ENCODE measurements at regions not wholly inside any gene's neighbourhood (a gene's known extent, or its start where the extent isn't known, plus 50 kb on each side); places are given as distances from the start of the nearest gene placed in this dataset.
"Not testable (repeated sequence)": the region's sequence is repeated elsewhere in the genome, so short reads cannot be mapped to it uniquely, and the experiment has no call there.

- no peak for ATAC-seq (replicated peaks)
- H3K4me3 Mint-ChIP-seq, result no peak overlapping the region
- no peak overlapping the region for H3K27ac Mint-ChIP-seq
- H3K36me3 Mint-ChIP-seq (ENCODE audit: low read depth), result no peaks in the 10 kb centered on the region
- H3K4me1 Mint-ChIP-seq, result no peaks in the 10 kb centered on the region
- H3K9me3 Mint-ChIP-seq, result no peaks in the 10 kb centered on the region
- peaks cover 15% of the 10 kb centered on the region for H3K27me3 Mint-ChIP-seq
Observed at GRCh38 chr3:137103739-137104138, 146.0 kb downstream of the IL20RB start.

- Mint-ChIP-seq H3K4me3 (no peak overlapping the region), H3K9me3 (no peaks in the 10 kb centered on the region), H3K27ac (no peak overlapping the region), H3K36me3 (ENCODE audit: low read depth) (no peaks in the 10 kb centered on the region), H3K4me1 (no peaks in the 10 kb centered on the region), H3K27me3 (peaks cover 15% of the 10 kb centered on the region)
- ATAC-seq (replicated peaks), result no peak
Observed at GRCh38 chr3:137105277-137105977, 147.6 kb downstream of the IL20RB start.

- Mint-ChIP-seq H3K9me3 (no peaks in the 10 kb centered on the region), H3K4me3 (no peak overlapping the region), H3K27ac (no peak overlapping the region), H3K36me3 (ENCODE audit: low read depth) (no peaks in the 10 kb centered on the region), H3K27me3 (peaks cover 11% of the 10 kb centered on the region), H3K4me1 (no peaks in the 10 kb centered on the region)
- ATAC-seq (replicated peaks), result no peak
Observed at GRCh38 chr3:137106612-137107240, 148.9 kb downstream of the IL20RB start.

- Mint-ChIP-seq H3K36me3 (ENCODE audit: low read depth) (no peaks in the 10 kb centered on the region), H3K27me3 (peaks cover 10% of the 10 kb centered on the region), H3K4me1 (no peaks in the 10 kb centered on the region), H3K27ac (no peak overlapping the region), H3K4me3 (no peak overlapping the region), H3K9me3 (no peaks in the 10 kb centered on the region)
- no peak for ATAC-seq (replicated peaks)
Observed at GRCh38 chr3:137108699-137109440, 151.1 kb downstream of the IL20RB start.

- Mint-ChIP-seq H3K9me3 (no peaks in the 10 kb centered on the region), H3K27ac (no peak overlapping the region), H3K4me1 (no peaks in the 10 kb centered on the region), H3K27me3 (peaks cover 10% of the 10 kb centered on the region), H3K4me3 (no peak overlapping the region), H3K36me3 (ENCODE audit: low read depth) (no peaks in the 10 kb centered on the region)
- no peak for ATAC-seq (replicated peaks)
Observed at GRCh38 chr3:137110392-137110996, 152.7 kb downstream of the IL20RB start.

DNA sequence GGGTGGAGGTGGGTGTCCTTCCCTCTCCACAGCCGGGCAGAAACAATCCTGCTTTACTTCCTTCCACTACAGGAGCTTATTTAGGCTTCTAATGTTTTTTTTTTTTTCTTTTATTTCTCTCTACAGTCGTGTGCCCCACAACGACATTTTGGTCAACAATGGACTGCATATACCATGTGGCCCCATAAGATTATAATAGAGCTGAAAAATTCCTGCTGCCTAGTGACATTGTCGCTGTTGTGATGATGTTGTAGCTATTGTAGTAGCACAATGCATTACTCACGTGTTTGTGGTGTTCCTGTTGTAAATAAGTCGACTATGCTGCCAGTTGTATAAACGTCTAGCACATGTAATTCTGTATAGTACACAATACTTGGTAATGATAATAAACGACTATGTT is 153.7 kb downstream of the IL20RB start:
- Mint-ChIP-seq H3K27ac (no peak overlapping the region), H3K4me1 (no peaks in the 10 kb centered on the region), H3K9me3 (no peaks in the 10 kb centered on the region), H3K27me3 (peaks cover 10% of the 10 kb centered on the region), H3K4me3 (no peak overlapping the region), H3K36me3 (ENCODE audit: low read depth) (no peaks in the 10 kb centered on the region)
- no peak for ATAC-seq (replicated peaks)

DNA sequence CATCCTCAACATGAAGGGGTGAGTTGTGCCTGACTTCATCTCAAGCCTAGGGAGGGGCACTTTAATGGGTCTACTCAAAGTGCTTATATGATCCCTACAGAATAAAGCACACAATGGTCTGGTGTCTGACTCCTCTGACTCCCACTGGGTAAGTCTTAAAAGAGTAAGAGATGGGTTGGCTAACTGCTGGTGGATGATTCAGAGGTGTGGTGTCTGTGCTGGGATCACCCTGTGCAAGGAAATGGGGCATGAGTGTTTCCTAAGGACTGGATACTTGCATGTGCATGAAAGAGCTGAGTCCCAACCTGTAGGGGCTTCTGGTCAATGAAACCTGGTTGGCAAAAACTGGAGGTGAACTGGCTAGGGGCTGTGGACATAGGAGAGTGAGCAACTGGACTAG is 158.8 kb downstream of the IL20RB start:
- H3K4me3 Mint-ChIP-seq, result no peak overlapping the region
- H3K27me3 Mint-ChIP-seq, result peaks cover 10% of the 10 kb centered on the region
- no peak overlapping the region for H3K27ac Mint-ChIP-seq
- H3K9me3 Mint-ChIP-seq, result no peaks in the 10 kb centered on the region
- no peak for ATAC-seq (replicated peaks)
- H3K4me1 Mint-ChIP-seq, result no peaks in the 10 kb centered on the region
- no peaks in the 10 kb centered on the region for H3K36me3 Mint-ChIP-seq (ENCODE audit: low read depth)

GRCh38 chr3:137121704-137122314 is 164.0 kb downstream of the IL20RB start:
- no peaks in the 10 kb centered on the region for H3K9me3 Mint-ChIP-seq
- H3K4me3 Mint-ChIP-seq, result no peak overlapping the region
- no peaks in the 10 kb centered on the region for H3K36me3 Mint-ChIP-seq (ENCODE audit: low read depth)

DNA sequence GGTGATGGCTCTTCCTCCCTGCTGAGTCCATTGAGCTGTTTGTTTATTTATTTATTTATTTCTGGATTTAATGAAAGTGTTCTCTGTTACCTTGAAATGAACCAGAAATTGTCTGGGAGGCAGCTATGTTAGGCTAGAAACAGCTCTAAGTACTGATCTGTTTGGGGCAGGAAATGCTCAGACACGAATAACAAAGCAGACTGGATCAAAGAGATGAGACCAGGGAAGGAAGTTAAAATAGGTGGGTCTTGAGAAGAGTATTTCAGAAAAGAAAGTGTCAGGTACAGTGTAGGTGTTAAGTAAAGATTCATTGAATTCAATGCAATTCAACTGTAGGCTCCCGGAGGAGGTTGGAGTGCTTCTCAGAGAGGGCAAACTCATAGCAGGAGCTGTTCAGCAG is 173.3 kb downstream of the IL20RB start:
- ATAC-seq (replicated peaks), result no peak
- no peak overlapping the region for H3K4me3 Mint-ChIP-seq
- H3K27me3 Mint-ChIP-seq, result peaks cover 7% of the 10 kb centered on the region
- H3K4me1 Mint-ChIP-seq, result no peaks in the 10 kb centered on the region
- H3K9me3 Mint-ChIP-seq, result no peaks in the 10 kb centered on the region
- H3K27ac Mint-ChIP-seq, result no peak overlapping the region
- H3K36me3 Mint-ChIP-seq (ENCODE audit: low read depth), result no peaks in the 10 kb centered on the region

More at GRCh38 chr3:137121704-137122314, 164.0 kb downstream of the IL20RB start:
- no peak for ATAC-seq (replicated peaks)
- Mint-ChIP-seq H3K27me3 (peaks cover 20% of the 10 kb centered on the region), H3K27ac (no peak overlapping the region), H3K4me1 (no peaks in the 10 kb centered on the region)

DNA sequence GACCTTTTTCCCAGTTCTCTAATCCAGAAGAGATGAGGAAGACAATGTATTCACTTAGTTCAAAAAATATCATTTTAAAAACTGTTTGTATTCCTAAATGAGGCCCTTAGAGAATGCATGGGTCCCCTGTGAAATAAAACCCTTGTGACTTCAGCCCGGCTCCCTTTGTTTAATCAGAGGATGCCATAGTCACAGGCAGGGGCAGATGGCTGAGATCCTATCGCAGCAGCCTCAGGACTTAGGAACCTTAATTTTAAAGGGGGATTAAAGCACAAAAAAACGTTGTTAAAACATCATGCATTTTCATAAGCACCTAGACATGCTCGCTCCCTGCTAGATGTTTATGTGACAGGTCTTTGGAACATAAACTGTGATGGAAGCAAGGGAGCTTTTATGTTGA is 176.6 kb downstream of the IL20RB start:
- no peak for ATAC-seq (replicated peaks)
- H3K27me3 Mint-ChIP-seq, result peaks cover 12% of the 10 kb centered on the region
- H3K27ac Mint-ChIP-seq, result no peak overlapping the region
- H3K4me3 Mint-ChIP-seq, result no peak overlapping the region
- H3K9me3 Mint-ChIP-seq, result no peaks in the 10 kb centered on the region
- no peaks in the 10 kb centered on the region for H3K4me1 Mint-ChIP-seq
- H3K36me3 Mint-ChIP-seq (ENCODE audit: low read depth), result no peaks in the 10 kb centered on the region

DNA sequence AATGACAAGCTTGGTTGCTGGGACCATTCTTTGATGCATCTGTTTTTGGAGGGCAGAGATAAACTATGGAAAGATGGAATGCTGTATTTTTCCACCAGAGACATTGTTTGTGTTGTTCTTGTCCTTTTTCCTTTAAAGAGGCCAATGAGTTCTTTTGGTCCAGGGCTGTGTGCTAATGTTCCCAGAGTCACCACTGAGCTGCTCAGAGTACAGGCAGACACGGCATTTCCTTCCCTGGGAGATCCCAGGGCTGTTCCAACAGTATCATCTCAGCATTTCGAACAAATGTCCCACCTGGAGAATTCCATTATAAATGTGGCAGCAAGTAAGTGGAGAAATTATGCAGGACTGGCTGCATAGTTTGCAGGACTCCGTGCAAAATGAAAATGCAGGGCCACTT is 190.6 kb downstream of the IL20RB start:
- no peak for ATAC-seq (replicated peaks)
- peaks cover 4% of the 10 kb centered on the region for H3K27me3 Mint-ChIP-seq
- H3K36me3 Mint-ChIP-seq (ENCODE audit: low read depth), result no peaks in the 10 kb centered on the region
- H3K4me3 Mint-ChIP-seq, result no peak overlapping the region
- no peaks in the 10 kb centered on the region for H3K9me3 Mint-ChIP-seq
- no peaks in the 10 kb centered on the region for H3K4me1 Mint-ChIP-seq
- H3K27ac Mint-ChIP-seq, result no peak overlapping the region

DNA sequence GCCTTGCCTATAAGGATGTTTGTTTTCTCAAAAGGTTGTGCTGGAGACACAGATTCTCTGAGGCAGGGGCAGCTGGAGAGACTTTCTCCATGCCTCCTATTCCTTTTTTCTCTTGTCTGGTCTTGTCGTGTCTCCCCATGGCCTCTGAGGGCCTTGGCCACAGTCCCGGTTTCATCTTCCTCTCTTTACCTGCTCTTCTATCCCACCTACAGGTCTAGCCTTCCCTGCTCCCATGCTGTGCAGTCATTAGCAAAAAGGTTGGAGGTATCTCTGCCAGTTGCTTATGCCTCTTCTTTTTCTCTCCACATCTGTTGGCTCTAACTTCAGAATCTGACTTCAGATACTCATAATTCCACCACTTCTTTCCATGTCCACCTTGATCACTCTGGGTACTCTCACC is 191.1 kb downstream of the IL20RB start:
- H3K4me3 Mint-ChIP-seq, result no peak overlapping the region
- no peak for ATAC-seq (replicated peaks)
- no peaks in the 10 kb centered on the region for H3K36me3 Mint-ChIP-seq (ENCODE audit: low read depth)
- H3K9me3 Mint-ChIP-seq, result no peaks in the 10 kb centered on the region
- peaks cover 4% of the 10 kb centered on the region for H3K27me3 Mint-ChIP-seq
- H3K27ac Mint-ChIP-seq, result no peak overlapping the region
- H3K4me1 Mint-ChIP-seq, result no peaks in the 10 kb centered on the region

DNA sequence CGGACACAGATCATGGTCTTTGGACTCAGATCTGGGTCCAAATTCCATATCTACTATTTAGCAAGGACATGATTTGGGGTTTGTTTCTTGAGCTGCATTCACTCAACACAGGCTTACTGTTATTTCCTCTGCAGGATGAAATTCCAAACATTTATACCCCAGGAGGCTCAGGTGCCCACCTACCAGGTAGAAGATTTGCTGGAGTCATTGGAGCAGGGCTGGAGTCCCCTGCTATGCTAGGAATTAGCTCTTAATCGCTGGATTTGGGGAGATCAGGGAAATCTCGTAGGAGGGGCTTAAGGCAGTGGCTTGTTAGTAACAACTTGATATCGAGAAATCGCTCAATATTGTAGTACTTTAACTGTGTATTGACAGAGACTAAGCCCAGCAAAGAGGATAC is 193.0 kb downstream of the IL20RB start:
- Mint-ChIP-seq H3K4me1 (no peaks in the 10 kb centered on the region), H3K36me3 (ENCODE audit: low read depth) (no peaks in the 10 kb centered on the region), H3K27ac (no peak overlapping the region), H3K27me3 (no peaks in the 10 kb centered on the region), H3K9me3 (no peaks in the 10 kb centered on the region), H3K4me3 (no peak overlapping the region)
- ATAC-seq (replicated peaks), result no peak

DNA sequence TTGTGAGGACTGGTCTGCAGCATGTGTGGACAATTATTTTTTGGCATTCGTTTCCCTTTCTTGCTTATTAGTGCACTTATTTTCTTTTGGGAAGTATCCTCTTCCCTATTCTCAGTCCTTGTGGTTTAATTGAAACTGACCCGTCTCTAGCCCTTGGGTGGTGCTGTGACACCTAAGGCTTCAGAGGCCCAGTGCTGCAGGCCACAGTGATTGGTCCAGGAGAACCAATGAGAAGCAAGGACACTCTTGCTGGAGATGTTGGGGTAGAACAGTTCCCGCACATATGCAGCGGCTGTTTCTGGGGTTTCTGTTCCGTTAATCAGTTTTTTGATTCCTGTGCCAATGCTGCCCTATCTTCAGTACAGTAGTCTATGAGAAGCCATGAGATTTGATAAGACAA is 195.3 kb downstream of the IL20RB start:
- H3K27ac Mint-ChIP-seq; H3K27me3 Mint-ChIP-seq; H3K4me1 Mint-ChIP-seq; ATAC-seq (replicated peaks); H3K9me3 Mint-ChIP-seq; H3K4me3 Mint-ChIP-seq; H3K36me3 Mint-ChIP-seq (ENCODE audit: low read depth): not testable (repeated sequence)

Data from activated T-helper 17 cell treated with anti-CD3 and anti-CD28 coated beads, Interleukin-2, amount 50 U/mL, for 72 hours (primary cell).